ENCODE measurements at regions not wholly inside any gene's neighbourhood (a gene's known extent, or its start where the extent isn't known, plus 50 kb on each side); places are given as distances from the start of the nearest gene placed in this dataset.
A peak's percentile ranks its signal among the peaks of the same experiment; 100 is the strongest.

DNA sequence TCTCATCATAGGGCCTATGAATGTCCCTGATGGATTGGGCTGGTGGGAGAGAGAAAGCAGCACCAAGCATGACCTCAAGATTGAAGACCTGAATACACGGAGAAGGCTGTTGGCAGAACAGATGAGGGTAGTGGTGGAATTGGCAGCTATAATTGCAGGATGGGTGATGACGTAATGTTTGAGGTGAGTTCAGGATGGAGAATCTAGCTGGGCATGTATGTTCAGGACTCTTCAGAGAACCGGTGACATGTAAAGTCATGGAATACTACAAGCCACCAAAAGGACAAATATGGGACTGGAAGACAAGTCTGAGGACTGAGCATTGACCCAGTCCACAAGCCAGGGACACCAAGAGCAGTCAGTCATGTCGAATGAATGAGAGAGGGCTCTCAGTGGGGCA lies 999.8 kb upstream of the TMEM132C start:
- DNase-seq: no peak

DNA sequence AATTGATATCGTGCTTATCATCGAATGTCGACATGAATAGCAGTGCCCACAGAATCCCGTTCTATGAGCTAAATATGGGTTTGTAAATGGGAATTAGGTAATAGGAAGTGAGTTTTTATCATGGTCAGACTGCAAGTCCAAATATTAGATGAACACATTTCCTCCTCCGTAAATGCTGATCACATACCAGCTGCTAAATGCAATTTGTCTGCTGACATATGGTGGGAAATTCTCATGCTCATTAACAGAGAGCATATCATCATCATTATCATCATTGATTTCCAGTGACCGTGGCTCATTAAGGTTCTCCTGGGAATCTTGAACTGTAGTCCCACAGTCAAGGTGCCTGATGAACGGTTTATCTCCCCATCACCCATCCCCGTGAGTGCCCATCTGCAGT lies 998.8 kb upstream of the TMEM132C start:
- DNase-seq: no peak

DNA sequence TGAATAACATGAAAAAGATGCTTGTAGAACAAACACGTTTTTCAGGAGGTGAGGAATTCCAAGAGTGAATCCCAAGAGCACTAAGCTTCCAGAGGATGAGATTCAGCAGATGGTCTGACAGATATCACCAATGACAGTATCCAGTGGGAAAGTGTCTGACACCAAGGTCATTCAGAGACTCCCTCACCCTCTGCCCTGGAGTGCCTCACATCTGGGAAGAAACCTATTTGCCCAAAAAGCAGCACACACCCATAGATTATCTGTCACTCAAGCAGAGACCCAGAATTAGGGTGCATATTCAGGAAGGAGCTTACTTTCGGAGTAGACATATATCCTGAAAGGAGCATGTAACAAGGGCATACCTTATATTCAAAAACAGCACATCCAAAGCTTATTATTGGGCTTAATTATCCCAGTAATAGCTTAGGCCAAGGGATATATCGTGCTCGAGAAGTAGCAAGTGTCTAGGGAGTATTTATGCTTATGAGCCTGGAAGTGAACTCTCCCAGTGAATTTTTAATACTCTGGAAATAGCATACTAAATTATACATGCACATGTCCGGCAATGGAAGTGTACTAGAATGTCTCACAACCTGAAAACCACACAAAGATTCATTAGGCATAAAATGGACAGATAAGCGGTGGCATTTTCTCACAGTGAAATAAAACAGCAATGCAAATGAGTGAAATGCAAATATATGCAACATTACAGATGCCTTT lies 998.1 kb upstream of the TMEM132C start:
- no peak for DNase-seq

DNA sequence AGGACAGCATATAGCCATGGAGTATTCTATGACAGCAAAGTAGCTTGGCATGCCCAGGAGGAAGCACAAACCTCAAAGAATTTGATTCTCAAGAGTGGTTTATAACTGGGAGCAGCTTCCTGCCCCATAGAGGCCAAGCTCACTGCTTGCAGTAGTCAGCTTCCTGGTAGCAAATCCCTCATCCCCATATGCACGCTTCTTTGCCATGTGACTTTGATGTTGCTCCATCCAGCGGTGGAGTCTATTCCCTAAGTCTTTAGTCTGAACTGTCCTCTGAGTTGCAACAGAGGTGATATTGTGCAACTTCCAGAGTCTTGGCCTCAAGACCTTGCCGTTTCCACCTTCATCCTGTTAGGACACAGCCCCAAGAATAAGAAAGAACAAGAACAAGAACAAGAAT lies 996.8 kb upstream of the TMEM132C start:
- DNase-seq: no peak

DNA sequence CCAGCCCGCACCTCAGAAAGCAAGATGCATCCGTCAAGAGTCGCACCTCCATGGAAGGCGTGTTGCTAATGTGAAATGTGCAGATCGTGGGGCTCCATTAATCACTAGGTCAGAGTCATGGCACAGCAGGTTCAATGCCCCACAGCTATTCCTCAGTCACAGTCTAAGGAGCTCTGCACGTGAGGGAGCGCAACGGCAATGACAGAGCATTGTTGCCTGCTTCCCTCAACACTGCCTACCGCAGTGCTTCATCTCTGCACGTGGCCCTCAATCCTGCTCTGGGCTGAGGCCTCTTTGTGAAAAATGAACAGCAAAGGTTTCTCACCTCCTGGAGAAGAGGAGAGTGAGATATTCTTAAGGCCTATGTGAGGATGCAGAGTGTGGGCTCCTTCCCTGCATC lies 995.2 kb upstream of the TMEM132C start:
- no peak for DNase-seq

DNA sequence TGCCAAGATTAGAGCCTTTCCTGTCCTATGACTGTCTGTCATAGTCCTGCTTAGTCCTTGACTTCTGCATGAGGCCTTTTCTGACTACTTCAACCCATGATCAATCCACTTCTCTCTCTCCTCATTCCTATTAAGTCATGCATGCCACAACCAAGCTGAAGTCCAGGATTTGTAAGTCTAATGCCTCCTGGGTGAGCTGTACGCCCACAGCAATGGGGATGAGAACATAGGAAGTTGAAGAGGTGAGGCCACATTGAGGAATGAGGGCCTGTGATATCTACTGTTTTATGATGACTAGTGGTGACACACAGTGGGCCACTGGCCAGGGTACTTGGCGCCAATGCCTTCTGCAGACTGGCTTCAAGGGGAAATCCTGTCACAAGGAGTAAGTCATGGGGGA lies 994.1 kb upstream of the TMEM132C start:
- no peak for DNase-seq

DNA sequence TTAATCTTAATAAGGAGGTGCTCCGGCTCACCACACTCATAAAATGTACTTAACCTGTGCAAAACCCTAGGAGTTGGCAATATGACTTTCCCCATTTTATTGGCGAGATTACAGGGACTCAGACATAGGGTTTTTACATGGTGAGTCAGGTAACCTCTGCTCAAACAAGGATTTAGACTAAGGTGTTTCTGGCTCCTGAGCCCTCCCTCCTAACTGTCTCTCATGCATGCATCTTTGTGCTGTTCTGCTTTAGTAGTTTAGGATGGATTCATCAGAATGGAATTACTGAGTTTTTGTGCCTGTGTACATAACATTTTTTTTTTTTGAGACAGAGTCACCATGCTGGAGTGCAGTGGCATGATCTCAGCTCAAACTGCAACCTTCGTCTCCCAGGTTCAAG lies 993.3 kb upstream of the TMEM132C start:
- DNase-seq: no peak

DNA sequence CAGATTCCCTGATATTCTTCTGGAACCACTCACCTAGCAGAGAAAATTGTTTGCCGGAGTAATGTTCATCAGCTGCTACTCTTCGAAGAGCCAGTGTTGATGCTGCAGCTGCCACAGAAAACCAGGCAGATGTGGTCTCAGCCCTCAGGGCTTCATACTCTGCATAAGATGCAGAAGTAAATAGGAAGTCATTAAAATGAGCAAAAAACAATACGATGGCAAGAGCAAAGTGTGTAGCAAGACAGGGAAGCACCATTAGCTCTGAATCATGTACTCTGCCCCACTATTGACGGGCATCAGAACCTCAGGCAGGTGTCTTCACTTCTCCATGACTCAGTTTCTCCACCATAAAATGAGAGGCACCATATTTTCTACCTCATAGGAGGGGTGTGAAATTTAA lies 991.6 kb upstream of the TMEM132C start:
- DNase-seq: no peak

DNA sequence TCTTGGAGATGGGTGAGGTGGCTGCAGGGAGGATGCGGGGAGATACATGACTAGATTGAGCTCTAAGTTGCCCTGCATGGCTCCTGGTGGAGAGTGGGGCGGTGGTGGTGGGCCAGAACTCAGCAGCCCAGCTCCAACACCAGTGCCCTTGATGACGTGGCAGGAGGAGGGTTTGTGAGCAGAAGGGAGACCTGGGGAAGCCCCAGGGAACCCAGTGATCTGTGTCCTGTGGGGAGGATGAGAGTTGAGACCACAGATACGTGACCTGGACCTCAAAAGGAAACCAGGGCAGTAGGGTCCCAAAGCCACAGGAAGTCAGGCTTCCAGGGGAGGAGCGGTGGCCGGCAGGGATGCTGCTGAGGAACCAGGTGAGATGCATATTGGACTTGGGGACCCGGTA lies 989.1 kb upstream of the TMEM132C start:
- no peak for DNase-seq

DNA sequence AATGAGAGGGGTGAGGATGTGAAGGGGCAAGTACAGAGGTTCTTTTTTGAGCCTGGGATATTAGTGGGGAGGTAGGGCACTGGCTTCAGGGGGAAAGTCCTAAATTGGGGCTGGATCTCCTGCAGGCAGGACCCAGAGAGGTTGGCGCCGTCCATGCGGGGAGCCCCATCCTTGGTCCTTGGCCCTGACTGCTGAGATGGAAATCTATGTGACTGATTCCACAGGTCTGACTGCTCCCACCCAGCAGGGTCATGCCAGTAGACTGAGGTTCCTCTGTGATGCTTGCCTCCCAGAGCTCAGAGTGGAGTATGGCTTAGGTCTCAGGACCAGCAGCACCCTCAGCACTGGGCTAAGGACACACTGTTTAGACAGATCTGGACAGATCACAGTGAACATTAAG lies 988.6 kb upstream of the TMEM132C start:
- no peak for DNase-seq

DNA sequence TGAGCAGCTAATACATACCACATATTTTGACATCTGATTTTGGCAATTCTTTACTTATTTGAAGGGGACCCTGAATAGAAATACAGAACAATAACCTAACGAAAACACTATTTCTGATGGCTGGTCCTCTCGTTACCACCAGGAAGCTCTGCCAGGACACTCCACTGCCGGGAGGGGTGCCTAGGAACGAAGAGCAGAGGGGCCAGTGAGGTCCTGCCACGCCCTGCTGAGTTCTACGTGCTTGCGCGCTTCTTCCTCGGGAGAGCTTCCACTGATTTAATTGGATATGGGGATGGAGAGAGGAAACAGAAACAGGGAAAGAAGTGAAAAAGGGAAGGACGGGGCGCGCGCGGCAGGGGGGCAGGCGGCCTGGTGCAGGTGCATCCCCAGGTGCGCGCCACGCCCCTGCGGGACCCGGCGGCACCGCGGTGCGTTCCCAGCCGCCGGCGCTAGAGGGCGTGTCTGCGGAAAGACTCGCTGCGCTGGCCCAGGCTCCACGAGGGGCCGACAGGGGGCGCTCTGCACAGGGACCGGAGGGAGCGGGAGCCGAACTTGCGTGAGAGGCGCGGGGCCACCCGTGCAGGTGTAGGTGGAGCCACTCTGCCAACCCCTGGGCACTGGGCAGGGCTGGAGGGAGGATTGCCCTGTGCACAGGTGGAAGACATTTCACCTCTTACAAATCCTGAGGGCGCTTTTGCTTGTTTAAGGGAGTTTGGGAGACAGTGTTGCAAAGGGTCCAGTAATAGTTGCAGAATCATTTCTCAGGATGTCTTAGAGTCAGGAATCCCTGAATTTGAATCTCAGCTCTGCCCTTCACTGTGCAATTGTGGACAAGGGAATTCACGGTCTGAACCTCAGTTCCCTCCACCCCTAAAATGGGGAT lies 986.3 kb upstream of the TMEM132C start:
- peak; percentile 60 for DNase-seq

DNA sequence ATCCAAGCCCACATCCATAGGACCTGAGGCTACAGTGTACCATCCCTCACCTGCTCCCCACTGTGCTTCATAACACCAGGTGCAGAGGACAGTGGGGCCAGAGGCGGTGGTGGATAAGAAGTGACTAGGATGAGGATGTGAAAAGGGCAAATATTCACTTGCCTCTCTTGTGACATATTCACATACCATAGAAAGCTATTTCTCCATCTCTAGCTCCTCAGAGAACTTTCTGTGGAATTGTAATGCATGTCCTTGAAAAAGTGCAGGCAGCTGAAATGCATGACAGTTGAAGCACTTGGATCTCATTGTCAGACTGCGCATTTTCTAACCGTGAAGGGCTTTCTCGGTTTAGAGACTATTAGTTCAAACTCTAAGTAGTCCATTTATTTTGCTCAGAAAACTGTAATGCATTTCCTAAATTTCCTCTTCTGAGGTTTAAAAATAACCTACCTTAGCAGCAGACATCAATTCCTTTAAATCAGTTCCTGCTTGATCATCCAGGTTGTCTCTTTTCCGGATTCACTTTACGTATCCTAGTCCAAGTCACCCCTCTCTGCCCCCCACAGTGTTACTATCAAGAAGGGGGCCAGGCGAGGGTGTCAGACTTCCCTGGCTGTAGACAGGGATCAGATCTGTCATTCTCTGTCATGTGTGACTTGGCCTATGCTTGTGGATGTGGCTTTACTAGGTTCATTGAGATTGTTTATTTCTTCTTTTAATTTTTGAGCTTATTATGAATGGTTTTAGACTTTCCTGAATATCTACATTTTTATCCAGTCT lies 984.0 kb upstream of the TMEM132C start:
- DNase-seq: no peak

DNA sequence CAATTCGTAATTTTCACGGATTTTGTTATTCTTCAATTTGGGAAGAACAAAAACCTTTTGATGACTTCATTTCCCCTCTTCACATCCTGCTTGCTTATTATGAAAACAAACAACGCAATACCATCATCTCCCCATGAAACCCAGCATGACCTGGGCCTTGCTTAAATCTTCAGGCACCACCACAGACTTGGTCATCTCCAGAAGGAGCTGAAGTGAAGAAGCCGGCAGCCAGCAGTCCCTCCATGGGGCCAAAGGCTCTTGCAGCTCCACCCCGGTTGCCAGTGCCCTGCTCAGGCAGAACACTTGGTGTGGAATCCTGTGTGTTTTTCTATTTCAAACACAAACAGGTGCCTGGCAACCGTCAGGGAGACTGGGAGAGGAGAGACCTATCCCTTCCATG lies 982.9 kb upstream of the TMEM132C start:
- no peak for DNase-seq

DNA sequence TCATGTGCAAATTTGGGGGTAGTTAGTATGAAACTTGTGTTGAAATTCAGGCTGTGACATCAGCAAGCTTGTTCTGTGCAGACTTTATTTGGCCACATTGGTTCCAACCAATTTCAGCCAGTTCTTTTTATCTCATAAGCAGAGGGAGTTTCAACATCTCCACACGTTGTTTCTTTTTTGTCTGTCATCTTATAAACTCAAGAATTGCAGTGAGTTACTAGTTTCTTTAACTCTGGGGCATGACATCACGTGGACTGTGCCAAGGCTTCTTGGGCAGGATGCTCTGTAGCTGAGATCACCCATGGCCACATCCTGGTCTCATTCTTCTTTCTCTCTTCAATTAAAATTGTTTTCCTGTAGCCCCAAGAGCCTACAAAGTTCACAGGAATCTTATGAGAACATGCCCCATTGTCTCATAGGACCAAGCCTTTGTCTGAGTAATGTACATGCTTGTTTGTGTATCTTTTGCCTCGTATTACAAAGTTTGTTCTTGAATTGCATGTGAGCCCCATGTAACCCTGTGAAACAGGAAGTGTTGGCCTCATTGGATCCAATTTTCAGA lies 982.0 kb upstream of the TMEM132C start:
- no peak for DNase-seq

DNA sequence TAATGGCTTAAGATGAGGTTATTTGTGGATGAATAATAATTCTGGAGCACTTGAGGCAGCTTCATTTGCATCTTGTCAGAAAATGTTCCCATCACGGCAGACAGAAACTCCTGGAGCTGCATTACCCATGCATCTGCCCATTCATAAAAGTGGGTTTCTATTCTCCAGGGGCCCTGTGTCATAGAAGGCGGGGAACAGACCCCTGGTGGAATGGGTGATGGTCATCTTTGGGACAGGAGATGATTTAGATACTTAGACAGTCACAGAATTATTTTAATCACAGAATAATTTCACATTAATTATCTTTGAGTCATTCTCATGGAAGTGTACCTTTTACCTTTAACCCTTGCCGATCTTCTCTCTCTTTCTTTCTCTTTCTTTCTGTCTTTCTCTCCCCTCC lies 980.7 kb upstream of the TMEM132C start:
- no peak for DNase-seq

DNA sequence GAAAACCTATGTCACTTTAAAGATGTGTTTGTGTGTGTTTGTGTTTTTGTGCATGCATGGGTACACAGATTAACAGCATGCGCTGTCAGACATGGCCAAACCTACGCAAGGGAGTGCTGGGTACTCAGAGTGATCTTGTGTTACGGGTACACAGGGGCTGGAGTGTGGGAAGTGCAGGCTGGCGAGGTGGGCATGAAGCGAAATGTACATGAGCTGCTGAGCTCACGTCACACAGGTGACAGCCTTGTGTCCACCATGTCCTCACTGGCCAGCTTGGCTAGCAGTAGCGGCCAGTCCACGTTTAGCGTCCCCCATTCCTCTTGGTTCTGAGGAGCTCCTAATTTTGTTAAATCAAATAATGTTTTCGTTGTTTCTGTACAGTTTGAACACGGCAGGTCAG lies 979.7 kb upstream of the TMEM132C start:
- DNase-seq: no peak

DNA sequence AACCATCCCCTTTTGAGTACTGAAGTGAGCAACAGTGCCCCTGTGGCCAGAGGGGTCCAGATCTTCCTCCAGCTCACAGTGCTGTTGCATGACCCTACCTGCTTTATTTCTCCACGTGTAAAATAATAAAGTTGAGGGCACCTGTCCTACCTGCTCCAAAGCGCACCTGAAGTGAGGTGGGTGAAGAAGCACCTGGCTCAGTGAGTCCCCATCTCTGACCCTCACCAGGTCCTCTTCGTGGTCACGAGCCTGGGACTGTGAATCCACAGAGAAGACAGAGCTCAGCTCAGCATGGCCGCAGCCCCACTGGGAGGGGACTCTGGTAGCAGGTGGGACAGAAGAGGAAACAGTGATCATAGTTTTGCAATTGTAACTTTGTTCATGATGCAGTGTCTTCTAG lies 976.7 kb upstream of the TMEM132C start:
- no peak for DNase-seq

DNA sequence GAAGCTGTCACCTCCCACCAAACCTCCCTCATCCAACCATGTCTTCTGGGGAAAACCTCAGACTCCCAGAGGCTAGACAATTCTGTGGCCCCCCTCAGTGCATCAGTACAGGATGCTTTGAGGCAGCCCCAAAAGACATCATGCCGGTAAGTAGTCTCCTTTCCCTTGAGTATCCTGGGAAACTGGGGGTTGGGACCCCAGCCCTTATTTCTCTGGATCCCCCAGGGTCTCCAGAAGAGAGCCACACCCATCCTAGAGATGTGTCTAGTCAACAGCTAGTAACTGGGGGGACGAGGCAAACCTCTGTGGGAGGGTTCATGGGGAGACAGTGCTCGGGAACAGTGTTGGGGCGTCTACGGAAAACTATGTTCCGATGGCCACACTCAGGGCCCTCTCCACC lies 974.2 kb upstream of the TMEM132C start:
- no peak for DNase-seq

DNA sequence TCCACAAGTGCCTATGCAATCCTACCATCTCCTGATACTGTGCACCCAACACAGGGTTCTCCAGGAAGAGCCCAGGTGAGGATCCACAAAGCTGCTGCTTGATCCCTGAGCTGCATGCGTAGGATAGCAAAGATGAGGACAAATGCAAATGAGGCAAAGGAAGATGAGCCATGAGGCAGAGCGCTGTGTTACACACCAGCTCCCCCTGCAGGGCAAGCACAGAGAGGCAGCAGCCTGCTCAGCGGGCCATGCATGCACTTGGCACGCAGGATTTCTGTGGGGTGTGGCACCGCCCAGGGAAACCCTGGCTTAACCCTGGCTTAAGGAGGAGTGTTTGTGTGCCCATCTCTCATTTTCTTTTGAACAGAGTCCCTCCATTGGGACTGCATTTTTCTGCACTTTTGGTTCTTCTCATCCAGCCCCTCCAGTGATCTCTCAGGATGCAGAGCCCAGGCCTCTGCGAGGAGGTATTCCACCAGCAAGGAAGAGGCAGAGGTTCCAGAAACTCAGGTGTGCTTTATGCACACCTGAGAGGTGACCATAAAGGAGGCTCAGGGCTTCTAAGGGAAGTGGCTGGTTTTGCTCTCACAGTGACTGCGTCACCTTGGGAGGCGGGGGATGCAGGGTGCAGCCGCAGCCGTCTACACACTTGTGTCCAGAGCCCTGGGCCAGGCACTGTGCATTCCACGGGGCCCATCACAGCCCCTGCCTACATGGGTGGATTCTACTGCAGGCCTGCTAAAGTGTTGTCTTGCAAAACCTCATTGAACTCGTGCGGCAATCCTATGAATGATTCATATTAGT lies 973.3 kb upstream of the TMEM132C start:
- DNase-seq: peak; percentile 37

DNA sequence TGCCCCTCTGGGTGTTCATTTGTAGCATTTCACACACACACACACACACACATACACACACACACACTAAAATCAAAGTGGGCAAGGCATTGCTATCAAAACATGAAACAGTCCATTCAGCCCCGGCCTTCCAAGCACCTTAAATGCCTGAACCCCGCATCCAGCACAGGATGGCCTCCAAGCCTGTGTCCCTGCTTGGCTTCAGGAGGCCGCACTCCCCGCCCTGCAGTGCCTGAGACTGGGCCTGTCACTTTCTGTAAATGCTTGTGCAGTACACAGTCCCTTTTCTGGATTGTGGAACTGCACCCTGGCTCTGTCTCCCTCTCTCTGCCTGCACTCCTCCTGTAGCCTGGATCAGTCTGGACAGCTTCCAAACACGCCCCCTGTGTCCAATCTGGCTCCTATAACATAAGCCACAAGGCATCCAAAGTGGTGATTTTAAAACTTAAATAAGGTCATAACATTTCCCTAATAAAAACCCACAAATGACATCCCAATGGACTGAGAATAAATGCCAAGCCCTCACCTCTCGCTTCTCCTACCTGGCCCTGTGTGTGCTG lies 972.2 kb upstream of the TMEM132C start:
- no peak for DNase-seq

DNA sequence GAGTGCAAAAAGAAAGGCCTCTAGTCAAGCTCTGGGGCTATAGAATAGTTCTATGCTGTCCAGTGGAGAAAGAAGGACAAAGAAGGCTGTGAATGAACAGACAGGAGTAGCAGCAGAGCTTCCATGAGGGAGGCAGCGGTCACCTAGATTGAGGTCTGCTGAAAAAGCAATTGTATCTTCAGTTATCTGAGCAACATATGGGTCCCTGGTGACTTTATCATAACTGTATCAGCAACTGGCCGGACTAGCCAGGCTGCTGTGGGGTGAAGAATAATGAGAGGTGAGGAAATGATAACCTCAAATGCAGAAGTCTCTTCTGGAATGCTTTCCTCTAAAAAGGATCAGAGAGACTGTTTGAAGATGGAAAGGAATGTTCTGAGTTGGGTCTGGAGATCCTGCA lies 971.3 kb upstream of the TMEM132C start:
- DNase-seq: no peak

DNA sequence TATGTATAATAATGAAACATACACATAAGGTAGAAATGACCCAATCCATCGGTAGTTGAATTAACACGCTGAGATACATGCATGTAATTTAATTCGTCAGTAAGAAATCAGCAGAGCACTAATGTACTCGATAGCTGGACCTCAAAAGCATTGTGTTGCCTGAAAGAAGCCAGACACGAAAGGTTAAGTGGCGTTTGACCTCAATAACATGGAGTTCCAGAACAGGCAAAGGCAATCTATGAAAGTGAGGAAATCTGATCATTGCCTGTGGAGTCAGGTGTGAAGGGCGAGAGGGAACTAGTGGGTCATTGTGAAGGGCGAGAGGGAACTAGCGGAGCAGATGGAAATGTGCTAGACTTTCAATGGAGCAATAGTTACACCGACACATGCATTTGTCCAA lies 970.4 kb upstream of the TMEM132C start:
- no peak for DNase-seq
